ENCODE measurements at regions not wholly inside any gene's neighbourhood (a gene's known extent, or its start where the extent isn't known, plus 50 kb on each side); places are given as distances from the start of the nearest gene placed in this dataset.

GRCh38 chr5:167918184-167918812 lies 373.1 kb upstream of the WWC1 start:
- DNase-seq: no peak
- Histone ChIP-seq H3K36me3 (no peaks in the 10 kb centered on the region), H3K9me3 (no peaks in the 10 kb centered on the region), H3K4me3 (ENCODE audit: low read depth, low read length) (no peak overlapping the region), H3K27me3 (no peaks in the 10 kb centered on the region), H3K4me1 (no peaks in the 10 kb centered on the region)
- TF ChIP-seq CTCF (IDR thresholded peaks at IDR 0.05; ENCODE audit: low read depth, low read length): no peak

GRCh38 chr5:167918813-167919483 lies 372.5 kb upstream of the WWC1 start:
- Histone ChIP-seq H3K4me3 (ENCODE audit: low read depth, low read length) (no peak overlapping the region), H3K9me3 (no peaks in the 10 kb centered on the region), H3K36me3 (no peaks in the 10 kb centered on the region), H3K4me1 (no peaks in the 10 kb centered on the region), H3K27me3 (no peaks in the 10 kb centered on the region)
- DNase-seq: no peak
- no peak for TF ChIP-seq CTCF (IDR thresholded peaks at IDR 0.05; ENCODE audit: low read depth, low read length)

GRCh38 chr5:167920589-167920988 lies 370.9 kb upstream of the WWC1 start:
- DNase-seq: no peak
- Histone ChIP-seq H3K4me1 (no peaks in the 10 kb centered on the region), H3K36me3 (no peaks in the 10 kb centered on the region), H3K9me3 (no peaks in the 10 kb centered on the region), H3K27me3 (no peaks in the 10 kb centered on the region; the same call in 1 of the 2 replicates), H3K4me3 (ENCODE audit: low read depth, low read length) (no peak overlapping the region)
- no peak for TF ChIP-seq CTCF (IDR thresholded peaks at IDR 0.05; ENCODE audit: low read depth, low read length)

- DNase-seq: no peak
- H3K4me3 ChIP-seq (ENCODE audit: low read depth, low read length): no peak overlapping the region
These were observed 369.6 kb upstream of the WWC1 start for GRCh38 chr5:167921796-167922195.

GRCh38 chr5:167923396-167923795 lies 368.0 kb upstream of the WWC1 start:
- H3K4me3 ChIP-seq (ENCODE audit: low read depth, low read length): no peak overlapping the region
- no peaks in the 10 kb centered on the region for H3K4me1 ChIP-seq
- H3K27me3 ChIP-seq: no peaks in the 10 kb centered on the region; the same call in 1 of the 2 replicates
- no peaks in the 10 kb centered on the region for H3K9me3 ChIP-seq
- DNase-seq: no peak
- H3K36me3 ChIP-seq: no peaks in the 10 kb centered on the region
- TF ChIP-seq CTCF (IDR thresholded peaks at IDR 0.05; ENCODE audit: low read depth, low read length): no peak

More at GRCh38 chr5:167921796-167922195, 369.6 kb upstream of the WWC1 start:
- Histone ChIP-seq H3K9me3 (no peaks in the 10 kb centered on the region), H3K27me3 (no peaks in the 10 kb centered on the region; the same call in 1 of the 2 replicates), H3K36me3 (no peaks in the 10 kb centered on the region), H3K4me1 (no peaks in the 10 kb centered on the region)
- no peak for TF ChIP-seq CTCF (IDR thresholded peaks at IDR 0.05; ENCODE audit: low read depth, low read length)

GRCh38 chr5:167929841-167930240 lies 361.6 kb upstream of the WWC1 start:
- Histone ChIP-seq H3K36me3 (no peaks in the 10 kb centered on the region), H3K4me3 (ENCODE audit: low read depth, low read length) (no peak overlapping the region), H3K9me3 (no peaks in the 10 kb centered on the region), H3K4me1 (no peaks in the 10 kb centered on the region), H3K27me3 (peaks cover 3% of the 10 kb centered on the region; the same call in 1 of the 2 replicates)
- no peak for TF ChIP-seq CTCF (IDR thresholded peaks at IDR 0.05; ENCODE audit: low read depth, low read length)
- DNase-seq: no peak

All from BE2C (cell line).